Ascending aorta (tissue), 2 donors: ENCODE measurements at regions not wholly inside any gene's neighbourhood (a gene's known extent, or its start where the extent isn't known, plus 50 kb on each side); places are given as distances from the start of the nearest gene placed in this dataset.

Source experiments
- DNase-seq, 2 donors: peaks; one replicate each; pipeline ENCODE4 v3.0.0-alpha.2; 2019; ENCODE audit warnings: low spot score in 2 of 2
- H3K27ac ChIP-seq, 2 donors: fragments of 200-600 bp; sonication (generic); one replicate each; pipeline ENCODE4 v1.5.1; 2016 to 2017; ENCODE audit warnings: mild to moderate bottlenecking in 1 of 2
- H3K27me3 ChIP-seq: fragments of 200-600 bp; sonication (generic); one replicate; pipeline ENCODE4 v1.5.1; 2017
- H3K36me3 ChIP-seq, 2 donors: fragments of 200-600 bp; sonication (generic); one replicate each; pipeline ENCODE4 v1.5.1; 2016
- H3K4me1 ChIP-seq, 2 donors: fragments of 200-600 bp; sonication (generic); one replicate each; pipeline ENCODE4 v1.5.1; 2016 to 2017; ENCODE audit warnings: mild to moderate bottlenecking in 1 of 2
- H3K4me3 ChIP-seq, 2 donors: fragments of 200-600 bp; sonication (generic); one replicate each; pipeline ENCODE4 v1.5.1; 2016 to 2017; ENCODE audit warnings: mild to moderate bottlenecking in 1 of 2
- H3K9me3 ChIP-seq, 2 donors: fragments of 200-600 bp; sonication (generic); one replicate each; pipeline ENCODE4 v1.5.1; 2016
- CTCF ChIP-seq, 3 experiments: fragments of 200-600 bp in 2 of 3; fragments of 450-650 bp in 1 of 3; sonication (generic) in 2 of 3; IDR thresholded peaks; one replicate each; pipeline ENCODE4 v1.5.1; 2016 to 2019; ENCODE audit warnings: antibody characterized with exemption in 3 of 3, mild to moderate bottlenecking in 1 of 3, moderate library complexity in 1 of 3
- intact Hi-C: fragments of 100-400 bp; cut with DNase I; formaldehyde crosslinking; loops from one replicate; pipeline ENCODE4 v1.15.1; 2023

DNA sequence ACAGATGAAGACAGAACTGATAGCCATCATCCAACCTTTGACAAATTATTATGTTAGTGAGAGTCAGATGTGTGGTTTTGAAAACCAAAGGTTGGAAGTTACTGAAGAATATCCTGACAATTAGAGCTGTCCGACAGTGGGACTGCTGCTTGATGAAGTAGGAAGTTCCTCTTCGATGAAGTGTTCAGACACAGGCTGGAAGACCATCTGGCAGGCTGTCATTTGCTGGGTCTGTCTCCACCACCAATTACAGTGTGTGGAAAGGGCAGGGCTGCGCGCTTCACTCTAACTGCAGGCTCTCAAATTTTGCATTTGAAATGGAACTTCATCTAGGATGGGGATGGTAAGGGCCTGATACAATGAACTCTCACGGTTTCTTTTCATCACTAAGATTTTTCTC is 313.8 kb downstream of the PIK3C3 start:
- no peaks in the 10 kb centered on the region for H3K4me1 ChIP-seq
- no peak for TF ChIP-seq CTCF (IDR thresholded peaks at IDR 0.05)
- no peak for DNase-seq
- no peak overlapping the region for H3K4me3 ChIP-seq
- no peaks in the 10 kb centered on the region for H3K27me3 ChIP-seq
- no peaks in the 10 kb centered on the region for H3K36me3 ChIP-seq
- H3K9me3 ChIP-seq = no peaks in the 10 kb centered on the region
- intact Hi-C loops = no loop called here
- H3K27ac ChIP-seq = no peak overlapping the region

DNA sequence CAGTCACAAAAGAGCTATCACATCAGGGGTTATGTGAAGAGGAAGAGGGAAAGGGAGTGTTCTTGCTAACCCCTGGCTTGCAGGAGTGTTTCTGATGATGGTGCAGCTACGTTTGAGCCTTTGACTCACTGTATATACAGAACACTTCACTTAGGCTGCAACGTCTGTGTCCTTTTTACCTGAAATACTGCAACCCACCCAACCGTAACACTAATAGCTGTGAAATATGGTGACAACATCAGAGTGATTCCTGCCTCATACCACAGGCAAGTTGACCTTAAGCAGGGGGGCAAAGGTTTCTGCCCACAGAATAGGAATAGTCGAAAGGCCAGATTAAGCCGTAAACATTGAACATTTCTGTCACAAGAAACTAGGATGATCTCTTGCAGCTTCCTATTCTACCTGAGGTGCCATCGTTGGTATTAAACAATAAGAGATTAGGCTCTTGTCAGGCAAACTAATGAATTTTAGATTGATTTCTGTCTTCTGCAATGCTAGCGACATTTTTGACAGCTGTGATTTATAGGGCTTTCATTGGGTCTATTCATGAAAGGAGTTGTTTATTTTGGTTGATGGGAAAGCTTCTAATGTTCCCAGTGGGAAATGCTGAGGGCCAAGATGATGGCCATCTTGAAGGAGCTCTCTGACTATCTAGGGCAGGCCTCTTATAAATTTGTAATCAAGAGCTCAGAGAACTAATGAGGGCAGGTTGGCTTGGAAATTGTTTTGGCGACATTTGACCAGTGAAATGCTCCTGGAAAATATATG is 316.8 kb downstream of the PIK3C3 start:
- Histone ChIP-seq H3K27me3 (no peaks in the 10 kb centered on the region), H3K4me3 (no peak overlapping the region), H3K36me3 (no peaks in the 10 kb centered on the region), H3K4me1 (no peaks in the 10 kb centered on the region), H3K9me3 (no peaks in the 10 kb centered on the region), H3K27ac (no peak overlapping the region)
- DNase-seq = no peak
- intact Hi-C loops = no loop called here
- TF ChIP-seq CTCF (IDR thresholded peaks at IDR 0.05) = no peak

DNA sequence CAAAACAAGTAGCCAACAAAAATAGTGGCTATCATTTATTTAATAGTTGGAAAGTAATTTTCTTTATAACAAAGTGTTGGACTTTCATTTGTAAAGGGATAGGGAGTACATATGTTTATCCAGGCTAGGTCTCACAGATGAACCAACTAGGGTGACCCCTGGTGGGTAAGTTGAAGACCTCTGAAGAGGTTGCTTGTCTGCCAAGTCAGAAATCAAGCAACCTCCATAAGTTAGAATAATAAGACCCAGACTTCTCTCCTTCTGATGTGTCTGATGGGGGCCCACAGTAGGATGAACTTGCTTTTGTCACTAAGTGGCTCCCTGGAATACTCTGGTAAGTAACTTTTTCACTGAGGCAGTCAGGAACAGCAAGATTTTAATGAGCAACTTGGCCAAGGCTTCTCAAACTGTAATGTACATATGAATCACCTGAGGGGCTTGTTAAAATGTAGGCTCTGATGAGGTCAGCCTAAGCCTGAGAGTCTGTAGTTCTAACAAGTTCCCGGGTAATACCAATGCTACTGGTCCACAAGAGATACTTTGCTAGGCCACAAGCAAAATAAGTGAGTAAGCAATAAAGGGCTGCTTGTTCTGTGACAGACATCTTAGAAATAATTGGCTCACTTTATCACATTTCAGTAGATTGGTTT is 319.6 kb downstream of the PIK3C3 start:
- no peak for TF ChIP-seq CTCF (IDR thresholded peaks at IDR 0.05)
- no peak overlapping the region for H3K27ac ChIP-seq
- H3K27me3 ChIP-seq = no peaks in the 10 kb centered on the region
- no peak overlapping the region for H3K4me3 ChIP-seq
- H3K9me3 ChIP-seq = no peaks in the 10 kb centered on the region
- intact Hi-C loops = no loop called here
- H3K36me3 ChIP-seq = no peaks in the 10 kb centered on the region
- H3K4me1 ChIP-seq = no peaks in the 10 kb centered on the region
- no peak for DNase-seq

DNA sequence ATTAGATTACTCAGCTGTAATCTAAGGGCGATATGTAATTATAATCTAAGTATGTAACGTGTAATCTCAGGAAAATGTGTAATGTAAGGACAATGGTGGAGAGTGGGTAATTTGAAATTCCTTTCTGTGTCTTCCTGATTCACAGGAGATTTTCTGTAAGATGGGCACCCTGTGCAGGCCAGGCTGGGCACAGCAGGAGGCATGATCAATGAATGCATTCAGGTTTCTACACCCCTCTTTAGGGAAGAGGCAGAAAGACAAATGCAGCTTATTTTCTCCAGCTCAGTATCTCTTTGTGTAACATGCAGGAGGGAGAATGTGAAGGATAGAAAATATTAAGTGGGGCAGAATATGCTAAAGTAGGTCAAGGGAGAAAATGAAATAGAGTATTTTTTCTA is 320.1 kb downstream of the PIK3C3 start:
- DNase-seq = no peak
- Histone ChIP-seq H3K36me3 (no peaks in the 10 kb centered on the region), H3K4me3 (no peak overlapping the region), H3K27me3 (no peaks in the 10 kb centered on the region), H3K27ac (no peak overlapping the region), H3K9me3 (no peaks in the 10 kb centered on the region), H3K4me1 (no peaks in the 10 kb centered on the region)
- intact Hi-C loops = no loop called here
- no peak for TF ChIP-seq CTCF (IDR thresholded peaks at IDR 0.05)

DNA sequence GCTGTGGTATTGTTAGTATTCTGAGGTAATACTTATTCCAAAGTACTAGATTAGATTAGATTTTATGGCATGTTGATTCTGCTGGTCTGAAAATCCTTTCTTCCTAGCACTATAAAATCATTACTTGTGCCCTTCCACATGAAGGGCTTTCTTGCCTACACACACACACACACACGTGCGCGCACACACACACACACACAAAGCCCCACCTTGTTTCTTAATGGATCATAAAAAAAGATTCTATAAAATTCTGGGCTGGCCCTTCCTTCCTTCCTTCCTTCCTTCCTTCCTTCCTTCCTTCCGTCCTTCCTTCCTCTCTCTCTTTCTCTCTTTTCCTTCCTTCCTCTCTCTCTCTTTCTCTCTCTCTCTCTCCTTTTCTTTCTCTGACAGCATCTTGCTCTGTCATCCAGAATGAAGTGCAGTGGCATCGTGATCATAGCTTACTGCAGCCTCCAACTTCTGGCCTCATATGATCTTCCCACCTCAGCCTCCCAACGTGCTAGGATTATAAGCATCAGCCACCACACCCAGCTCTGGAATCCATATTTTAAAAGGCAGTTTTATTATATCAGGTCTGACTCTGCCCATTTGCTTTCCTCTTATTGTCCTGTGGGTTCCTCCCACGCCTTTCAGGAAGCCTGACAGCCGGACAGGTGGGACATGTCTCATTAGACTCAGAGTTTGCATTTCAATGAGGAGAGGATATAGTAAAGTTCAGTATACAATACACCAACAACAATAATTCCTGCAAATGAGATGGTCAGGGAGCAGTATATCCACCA is 321.1 kb downstream of the PIK3C3 start:
- Histone ChIP-seq H3K9me3 (no peaks in the 10 kb centered on the region), H3K4me3 (no peak overlapping the region), H3K36me3 (no peaks in the 10 kb centered on the region), H3K4me1 (no peaks in the 10 kb centered on the region), H3K27me3 (no peaks in the 10 kb centered on the region), H3K27ac (no peak overlapping the region)
- intact Hi-C loops = no loop called here
- DNase-seq = no peak
- no peak for TF ChIP-seq CTCF (IDR thresholded peaks at IDR 0.05)
